ENCODE measurements at regions not wholly inside any gene's neighbourhood (a gene's known extent, or its start where the extent isn't known, plus 50 kb on each side); places are given as distances from the start of the nearest gene placed in this dataset.
A peak's percentile ranks its signal among the peaks of the same experiment; 100 is the strongest.

DNA sequence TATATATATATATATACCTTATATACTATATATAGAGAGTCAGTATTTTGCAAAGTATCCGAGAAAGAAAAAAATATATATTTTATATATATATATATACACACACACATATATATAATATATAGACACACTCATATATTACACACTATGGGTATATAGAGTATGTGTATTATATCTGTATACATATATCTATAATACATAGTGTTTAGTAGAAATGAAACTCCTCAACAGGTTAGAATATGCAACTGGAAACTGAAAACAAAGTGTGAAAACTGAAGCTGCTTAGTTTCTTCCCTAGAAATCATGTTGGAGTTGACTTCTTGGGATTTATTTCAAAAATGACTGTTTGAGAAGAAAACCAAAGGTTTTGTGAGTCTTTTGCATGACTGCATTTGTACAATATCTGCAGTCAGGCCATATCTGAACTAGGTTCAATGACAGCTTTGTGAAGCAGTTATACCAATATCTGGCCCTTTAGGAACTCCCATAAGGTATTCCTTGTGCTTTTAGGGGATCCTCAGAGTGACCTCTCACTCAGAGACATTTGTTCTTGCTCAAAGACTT is 284.1 kb downstream of the CASP12 start:
- intact Hi-C loops (cut with micrococcal nuclease): loop anchor here (10.0 kb wide), 1 partner anchor 71 kb away; no protein-coding TSS in a partner anchor
- H3K9me3 Mint-ChIP-seq: peaks cover 28% of the 10 kb centered on the region
- no peak overlapping the region for H3K4me3 Mint-ChIP-seq
- no peak overlapping the region for H3K27ac Mint-ChIP-seq
- peaks cover 23% of the 10 kb centered on the region for H3K4me1 Mint-ChIP-seq (ENCODE audit: low read depth)
- H3K27me3 Mint-ChIP-seq: no peaks in the 10 kb centered on the region
- H3K36me3 Mint-ChIP-seq (ENCODE audit: low read depth): no peaks in the 10 kb centered on the region

DNA sequence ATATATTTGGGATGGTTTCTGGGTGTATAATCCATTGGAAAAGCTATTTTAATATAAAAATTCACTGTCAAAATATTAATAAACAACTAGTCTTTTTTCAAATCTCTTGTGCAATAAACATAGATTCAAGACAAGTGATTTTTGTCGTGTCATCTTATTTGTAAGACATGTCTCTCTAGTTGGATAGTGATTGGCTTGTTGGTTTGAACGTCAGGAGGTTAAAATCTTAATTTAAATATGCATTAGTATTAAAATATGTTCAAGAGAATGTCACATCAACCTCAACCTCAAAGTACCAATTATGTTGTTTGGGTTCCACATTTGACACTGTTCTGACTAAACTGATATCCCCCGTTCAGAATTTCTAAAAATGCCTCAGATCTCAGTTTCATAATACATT is 287.6 kb downstream of the CASP12 start:
- peaks cover 23% of the 10 kb centered on the region for H3K4me1 Mint-ChIP-seq (ENCODE audit: low read depth)
- H3K4me3 Mint-ChIP-seq: no peak overlapping the region
- intact Hi-C loops (cut with micrococcal nuclease): loop anchor here (10.0 kb wide), 1 partner anchor 74 kb away; no protein-coding TSS in a partner anchor
- no peaks in the 10 kb centered on the region for H3K36me3 Mint-ChIP-seq (ENCODE audit: low read depth)
- H3K27ac Mint-ChIP-seq: no peak overlapping the region
- H3K27me3 Mint-ChIP-seq: no peaks in the 10 kb centered on the region
- H3K9me3 Mint-ChIP-seq: peaks cover 9% of the 10 kb centered on the region

GRCh38 chr11:104609311-104610085 is 288.8 kb downstream of the CASP12 start:
- intact Hi-C loops (cut with micrococcal nuclease): loop anchor here (10.0 kb wide), 3 partner anchors 75 to 1255 kb away; no protein-coding TSS in a partner anchor
- H3K27ac Mint-ChIP-seq: peak overlapping the region; percentile 83

GRCh38 chr11:104602643-104603042 is 295.6 kb downstream of the CASP12 start:
- H3K27ac Mint-ChIP-seq: no peak overlapping the region
- no peaks in the 10 kb centered on the region for H3K27me3 Mint-ChIP-seq
- H3K9me3 Mint-ChIP-seq: peaks cover 34% of the 10 kb centered on the region
- H3K36me3 Mint-ChIP-seq (ENCODE audit: low read depth): no peaks in the 10 kb centered on the region
- no peaks in the 10 kb centered on the region for H3K4me1 Mint-ChIP-seq (ENCODE audit: low read depth)
- intact Hi-C loops (cut with micrococcal nuclease): loop anchor here (10.0 kb wide), 2 partner anchors 242 to 1262 kb away; no protein-coding TSS in a partner anchor
- H3K4me3 Mint-ChIP-seq: no peak overlapping the region

More at GRCh38 chr11:104609311-104610085, 288.8 kb downstream of the CASP12 start:
- no peaks in the 10 kb centered on the region for H3K9me3 Mint-ChIP-seq
- no peak overlapping the region for H3K4me3 Mint-ChIP-seq
- peaks cover 15% of the 10 kb centered on the region for H3K4me1 Mint-ChIP-seq (ENCODE audit: low read depth)
- no peaks in the 10 kb centered on the region for H3K27me3 Mint-ChIP-seq
- no peaks in the 10 kb centered on the region for H3K36me3 Mint-ChIP-seq (ENCODE audit: low read depth)

- no peaks in the 10 kb centered on the region for H3K36me3 Mint-ChIP-seq (ENCODE audit: low read depth)
- no peaks in the 10 kb centered on the region for H3K27me3 Mint-ChIP-seq
- H3K4me3 Mint-ChIP-seq: no peak overlapping the region
- peaks cover 30% of the 10 kb centered on the region for H3K4me1 Mint-ChIP-seq (ENCODE audit: low read depth)
- H3K9me3 Mint-ChIP-seq: peaks cover 14% of the 10 kb centered on the region
- H3K27ac Mint-ChIP-seq: peak overlapping the region; percentile 86
- intact Hi-C loops (cut with micrococcal nuclease): loop anchor here (10.0 kb wide), 1 partner anchor 370 kb away; the partner anchor contains the start of gene CASP4
These were observed 303.9 kb downstream of the CASP12 start for GRCh38 chr11:104594228-104594958.

GRCh38 chr11:104588970-104589369 is 309.3 kb downstream of the CASP12 start:
- Mint-ChIP-seq H3K4me1 (ENCODE audit: low read depth) (peaks cover 15% of the 10 kb centered on the region), H3K27me3 (no peaks in the 10 kb centered on the region), H3K4me3 (no peak overlapping the region), H3K36me3 (ENCODE audit: low read depth) (no peaks in the 10 kb centered on the region), H3K9me3 (no peaks in the 10 kb centered on the region), H3K27ac (no peak overlapping the region)
- intact Hi-C loops (cut with micrococcal nuclease): no loop called here

DNA sequence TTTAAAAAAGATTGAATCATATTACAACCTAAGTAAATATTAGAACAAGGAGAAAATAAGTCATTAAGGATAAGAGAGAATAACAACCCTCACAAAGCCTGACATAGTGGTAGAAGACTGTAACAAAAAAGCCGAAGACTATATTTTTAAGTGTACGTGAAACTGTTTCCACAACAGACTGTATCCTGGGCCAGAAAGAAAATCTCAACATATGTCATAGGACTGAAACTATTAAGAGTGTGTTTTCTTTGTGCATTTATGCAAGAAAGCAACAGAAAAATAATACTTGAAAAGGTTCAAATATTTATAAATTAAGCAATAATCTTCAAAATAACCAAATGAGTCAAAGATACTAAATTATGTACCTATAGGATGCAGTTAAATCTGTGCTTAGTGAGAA is 309.8 kb downstream of the CASP12 start:
- Mint-ChIP-seq H3K36me3 (ENCODE audit: low read depth) (no peaks in the 10 kb centered on the region), H3K4me3 (no peak overlapping the region), H3K27me3 (no peaks in the 10 kb centered on the region), H3K27ac (no peak overlapping the region), H3K9me3 (no peaks in the 10 kb centered on the region), H3K4me1 (ENCODE audit: low read depth) (peaks cover 10% of the 10 kb centered on the region)
- intact Hi-C loops (cut with micrococcal nuclease): no loop called here

GRCh38 chr11:104584823-104585222 is 313.4 kb downstream of the CASP12 start:
- Mint-ChIP-seq H3K4me3 (no peak overlapping the region), H3K36me3 (ENCODE audit: low read depth) (no peaks in the 10 kb centered on the region), H3K9me3 (no peaks in the 10 kb centered on the region), H3K27me3 (no peaks in the 10 kb centered on the region), H3K27ac (no peak overlapping the region), H3K4me1 (ENCODE audit: low read depth) (no peaks in the 10 kb centered on the region)
- intact Hi-C loops (cut with micrococcal nuclease): no loop called here

DNA sequence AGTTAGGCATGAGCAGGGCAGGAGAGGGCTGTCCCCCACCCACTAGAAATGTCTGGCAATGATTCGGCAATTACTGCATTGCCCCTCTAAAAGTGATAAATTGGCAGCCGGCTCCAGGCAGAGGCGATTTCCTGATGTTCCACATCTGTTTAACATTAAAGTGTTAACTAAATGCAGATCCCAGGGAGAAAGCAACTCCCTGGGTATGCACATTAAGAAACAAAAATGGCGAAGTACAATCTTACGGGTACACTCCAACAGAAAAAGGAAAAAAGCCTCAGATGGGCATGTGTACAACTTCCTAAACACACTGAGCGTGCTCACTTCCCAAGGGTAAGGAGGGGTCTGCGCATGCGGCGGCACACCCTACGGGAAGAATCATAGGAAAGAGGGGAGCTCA is 314.4 kb downstream of the CASP12 start:
- Mint-ChIP-seq H3K27ac (no peak overlapping the region), H3K4me1 (ENCODE audit: low read depth) (no peaks in the 10 kb centered on the region), H3K9me3 (no peaks in the 10 kb centered on the region), H3K36me3 (ENCODE audit: low read depth) (no peaks in the 10 kb centered on the region), H3K27me3 (no peaks in the 10 kb centered on the region), H3K4me3 (no peak overlapping the region)
- intact Hi-C loops (cut with micrococcal nuclease): no loop called here

DNA sequence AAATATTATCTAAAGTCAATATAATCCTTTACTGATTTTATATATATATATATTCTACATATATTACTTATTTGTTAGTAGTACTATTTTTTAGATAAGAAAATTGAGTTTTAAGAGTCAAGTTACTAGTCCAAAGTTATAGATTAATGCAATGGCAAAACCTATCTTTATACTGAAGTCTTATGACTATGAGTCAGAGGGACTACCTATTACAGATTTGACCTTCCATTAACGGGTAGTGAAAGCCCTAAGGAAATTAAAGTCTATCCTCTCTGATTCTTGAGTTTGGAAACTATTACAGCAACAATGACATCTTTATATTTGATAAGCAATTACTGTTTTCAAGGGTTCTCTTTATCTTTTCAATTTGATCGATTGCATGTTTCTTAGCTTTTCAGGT is 315.8 kb downstream of the CASP12 start:
- Mint-ChIP-seq H3K36me3 (ENCODE audit: low read depth) (no peaks in the 10 kb centered on the region), H3K27ac (no peak overlapping the region), H3K9me3 (no peaks in the 10 kb centered on the region), H3K4me3 (no peak overlapping the region), H3K27me3 (no peaks in the 10 kb centered on the region), H3K4me1 (ENCODE audit: low read depth) (no peaks in the 10 kb centered on the region)
- intact Hi-C loops (cut with micrococcal nuclease): no loop called here

- H3K4me3 Mint-ChIP-seq: no peak overlapping the region
- intact Hi-C loops (cut with micrococcal nuclease): no loop called here
- H3K27ac Mint-ChIP-seq: no peak overlapping the region
- no peaks in the 10 kb centered on the region for H3K4me1 Mint-ChIP-seq (ENCODE audit: low read depth)
- no peaks in the 10 kb centered on the region for H3K36me3 Mint-ChIP-seq (ENCODE audit: low read depth)
- no peaks in the 10 kb centered on the region for H3K9me3 Mint-ChIP-seq
- H3K27me3 Mint-ChIP-seq: no peaks in the 10 kb centered on the region
These were observed 316.8 kb downstream of the CASP12 start for GRCh38 chr11:104581246-104581980.

GRCh38 chr11:104573441-104573990 is 324.7 kb downstream of the CASP12 start:
- intact Hi-C loops (cut with micrococcal nuclease): no loop called here
- Mint-ChIP-seq H3K4me1 (ENCODE audit: low read depth) (no peaks in the 10 kb centered on the region), H3K36me3 (ENCODE audit: low read depth) (no peaks in the 10 kb centered on the region), H3K9me3 (peaks cover 9% of the 10 kb centered on the region), H3K27me3 (no peaks in the 10 kb centered on the region), H3K4me3 (no peak overlapping the region), H3K27ac (no peak overlapping the region)

DNA sequence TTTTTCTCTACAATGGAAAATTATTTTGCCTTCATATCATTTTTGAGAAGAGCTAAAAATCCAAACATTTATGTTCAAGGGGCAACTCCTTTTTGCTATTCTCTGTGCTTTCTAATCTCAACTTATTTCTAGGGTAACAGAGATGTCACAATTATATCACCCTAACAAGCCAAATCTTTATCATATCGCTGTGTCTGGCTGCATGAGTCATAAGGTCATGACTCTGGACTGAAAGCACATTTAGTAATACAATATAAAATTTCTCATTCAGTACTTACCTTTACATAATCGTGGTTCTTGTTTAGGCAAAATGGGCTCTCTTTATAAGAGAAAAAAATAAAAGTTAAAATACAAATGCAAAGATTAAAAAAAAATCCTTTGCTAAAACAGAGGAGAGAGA is 326.0 kb downstream of the CASP12 start:
- Mint-ChIP-seq H3K36me3 (ENCODE audit: low read depth) (no peaks in the 10 kb centered on the region), H3K9me3 (peaks cover 9% of the 10 kb centered on the region), H3K27me3 (no peaks in the 10 kb centered on the region), H3K27ac (no peak overlapping the region), H3K4me3 (no peak overlapping the region), H3K4me1 (ENCODE audit: low read depth) (no peaks in the 10 kb centered on the region)
- intact Hi-C loops (cut with micrococcal nuclease): no loop called here

Measured in dendritic cell treated with granulocyte-macrophage colony-stimulating factor and Interleukin-4, amounts not matched to agents 40 ng/mL and 50 ng/mL, for 4 days (primary cell).